Hepatocyte (in vitro differentiated cells): ENCODE measurements at regions not wholly inside any gene's neighbourhood (a gene's known extent, or its start where the extent isn't known, plus 50 kb on each side); places are given as distances from the start of the nearest gene placed in this dataset.

Source experiments
- EZH2phosphoT487 ChIP-seq: fragments of 200-600 bp; sonication (generic); IDR thresholded peaks from one replicate; pipeline ENCODE4 v1.6.1; 2018; ENCODE audit warnings: antibody characterized with exemption, mild to moderate bottlenecking, low read depth, moderate library complexity; ENCODE audit not compliant: unreplicated experiment, severe bottlenecking
- TF ChIP-seq, protein P1 (sequence below): fragments of 200-600 bp; sonication (generic); IDR thresholded peaks from 2 replicates; pipeline ENCODE4 v1.5.1; 2016; ENCODE audit warnings: antibody characterized with exemption, mild to moderate bottlenecking; ENCODE audit not compliant: poor library complexity

- TF ChIP-seq, protein P1, sequence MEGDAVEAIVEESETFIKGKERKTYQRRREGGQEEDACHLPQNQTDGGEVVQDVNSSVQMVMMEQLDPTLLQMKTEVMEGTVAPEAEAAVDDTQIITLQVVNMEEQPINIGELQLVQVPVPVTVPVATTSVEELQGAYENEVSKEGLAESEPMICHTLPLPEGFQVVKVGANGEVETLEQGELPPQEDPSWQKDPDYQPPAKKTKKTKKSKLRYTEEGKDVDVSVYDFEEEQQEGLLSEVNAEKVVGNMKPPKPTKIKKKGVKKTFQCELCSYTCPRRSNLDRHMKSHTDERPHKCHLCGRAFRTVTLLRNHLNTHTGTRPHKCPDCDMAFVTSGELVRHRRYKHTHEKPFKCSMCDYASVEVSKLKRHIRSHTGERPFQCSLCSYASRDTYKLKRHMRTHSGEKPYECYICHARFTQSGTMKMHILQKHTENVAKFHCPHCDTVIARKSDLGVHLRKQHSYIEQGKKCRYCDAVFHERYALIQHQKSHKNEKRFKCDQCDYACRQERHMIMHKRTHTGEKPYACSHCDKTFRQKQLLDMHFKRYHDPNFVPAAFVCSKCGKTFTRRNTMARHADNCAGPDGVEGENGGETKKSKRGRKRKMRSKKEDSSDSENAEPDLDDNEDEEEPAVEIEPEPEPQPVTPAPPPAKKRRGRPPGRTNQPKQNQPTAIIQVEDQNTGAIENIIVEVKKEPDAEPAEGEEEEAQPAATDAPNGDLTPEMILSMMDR = no peak
- TF ChIP-seq EZH2phosphoT487 = no peak
Measured at GRCh38 chr4:162403419-162403818, 239.6 kb upstream of the FSTL5 start.
